ENCODE measurements at regions not wholly inside any gene's neighbourhood (a gene's known extent, or its start where the extent isn't known, plus 50 kb on each side); places are given as distances from the start of the nearest gene placed in this dataset.

DNA sequence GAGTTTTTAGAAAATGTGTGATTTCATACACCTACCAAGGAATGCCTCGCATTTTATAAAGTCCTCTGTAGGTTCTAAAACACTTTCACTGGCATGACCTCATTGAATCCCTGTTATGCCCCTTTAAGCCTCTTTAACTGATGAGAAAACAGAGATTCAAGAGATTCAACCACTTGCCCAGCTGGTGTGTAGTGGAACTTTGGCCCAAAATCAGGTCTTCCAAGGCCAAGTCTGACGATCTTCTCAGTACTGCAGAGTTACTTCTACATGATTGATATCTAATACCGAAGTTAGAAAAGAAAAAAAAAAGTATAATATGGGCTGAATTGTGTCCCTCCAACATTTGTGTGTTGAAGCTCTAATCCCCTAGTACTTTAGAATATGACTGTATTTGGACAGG lies 202.0 kb downstream of the WDR11 start:
- no peak for TF ChIP-seq EZH2phosphoT487 (IDR thresholded peaks at IDR 0.05; ENCODE audit: low read depth, severe bottlenecking, unreplicated experiment)
- TF ChIP-seq EZH2 (IDR thresholded peaks at IDR 0.05; ENCODE audit: borderline replicate concordance), result no peak
- TF ChIP-seq, protein P1, sequence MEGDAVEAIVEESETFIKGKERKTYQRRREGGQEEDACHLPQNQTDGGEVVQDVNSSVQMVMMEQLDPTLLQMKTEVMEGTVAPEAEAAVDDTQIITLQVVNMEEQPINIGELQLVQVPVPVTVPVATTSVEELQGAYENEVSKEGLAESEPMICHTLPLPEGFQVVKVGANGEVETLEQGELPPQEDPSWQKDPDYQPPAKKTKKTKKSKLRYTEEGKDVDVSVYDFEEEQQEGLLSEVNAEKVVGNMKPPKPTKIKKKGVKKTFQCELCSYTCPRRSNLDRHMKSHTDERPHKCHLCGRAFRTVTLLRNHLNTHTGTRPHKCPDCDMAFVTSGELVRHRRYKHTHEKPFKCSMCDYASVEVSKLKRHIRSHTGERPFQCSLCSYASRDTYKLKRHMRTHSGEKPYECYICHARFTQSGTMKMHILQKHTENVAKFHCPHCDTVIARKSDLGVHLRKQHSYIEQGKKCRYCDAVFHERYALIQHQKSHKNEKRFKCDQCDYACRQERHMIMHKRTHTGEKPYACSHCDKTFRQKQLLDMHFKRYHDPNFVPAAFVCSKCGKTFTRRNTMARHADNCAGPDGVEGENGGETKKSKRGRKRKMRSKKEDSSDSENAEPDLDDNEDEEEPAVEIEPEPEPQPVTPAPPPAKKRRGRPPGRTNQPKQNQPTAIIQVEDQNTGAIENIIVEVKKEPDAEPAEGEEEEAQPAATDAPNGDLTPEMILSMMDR (IDR thresholded peaks at IDR 0.05; ENCODE audit: poor library complexity), result no peak
